ENCODE measurements at regions not wholly inside any gene's neighbourhood (a gene's known extent, or its start where the extent isn't known, plus 50 kb on each side); places are given as distances from the start of the nearest gene placed in this dataset.

DNA sequence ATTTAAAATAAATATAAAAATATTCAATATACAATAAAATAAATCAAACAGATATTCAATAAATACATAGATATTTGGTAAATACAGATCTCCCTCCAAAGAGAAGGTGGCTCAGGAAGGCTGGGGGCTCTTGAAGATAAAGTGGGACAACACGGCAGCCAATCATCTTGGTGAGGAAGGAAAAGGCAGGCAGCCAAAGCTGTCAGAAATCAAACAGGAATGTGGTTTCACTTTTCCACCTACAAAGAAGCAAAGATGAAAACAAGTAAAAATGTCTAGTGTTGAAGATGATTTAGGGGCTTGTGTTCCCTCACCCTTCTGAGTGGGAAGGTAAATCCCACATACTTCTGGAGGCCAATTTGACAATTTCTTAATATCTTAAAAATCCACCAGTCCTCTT, 85.7 kb downstream of the B3GNT2 start:
- no peak for DNase-seq
- Histone ChIP-seq H3K79me2 (ENCODE audit: low read depth) (no peaks in the 10 kb centered on the region), H3K4me1 (replicated peaks; ENCODE audit: insufficient read depth) (no peaks in the 10 kb centered on the region), H2AFZ (no peak overlapping the region), H3K4me2 (no peak overlapping the region), H3K27ac (no peak overlapping the region), H3K4me3 (no peak overlapping the region), H3K36me3 (ENCODE audit: low read depth) (no peaks in the 10 kb centered on the region), H3K9me2 (ENCODE audit: insufficient read depth) (no peaks in the 10 kb centered on the region), H3K9me3 (ENCODE audit: insufficient read depth, low read depth) (peaks cover 30% of the 10 kb centered on the region; the same call in 1 of the 2 replicates), H3F3A (ENCODE audit: insufficient read depth, low read depth) (no peaks in the 10 kb centered on the region), H4K20me1 (ENCODE audit: insufficient read depth) (no peaks in the 10 kb centered on the region), H3K27me3 (ENCODE audit: insufficient read depth, low read depth) (no peaks in the 10 kb centered on the region)
- intact Hi-C loops (cut with micrococcal nuclease; ENCODE audit: unreplicated experiment): no loop called here
- no TSS peak for BruUV-seq (replicated peaks)
- ChIA-PET POLR2A (ENCODE audit: unreplicated experiment) (no interaction called here), CTCF (no interaction called here)
- TF ChIP-seq EZH2 (IDR thresholded peaks at IDR 0.05; ENCODE audit: low read depth) (no peak), CTCF (conservative IDR thresholded peaks at IDR 0.05) (no peak)

DNA sequence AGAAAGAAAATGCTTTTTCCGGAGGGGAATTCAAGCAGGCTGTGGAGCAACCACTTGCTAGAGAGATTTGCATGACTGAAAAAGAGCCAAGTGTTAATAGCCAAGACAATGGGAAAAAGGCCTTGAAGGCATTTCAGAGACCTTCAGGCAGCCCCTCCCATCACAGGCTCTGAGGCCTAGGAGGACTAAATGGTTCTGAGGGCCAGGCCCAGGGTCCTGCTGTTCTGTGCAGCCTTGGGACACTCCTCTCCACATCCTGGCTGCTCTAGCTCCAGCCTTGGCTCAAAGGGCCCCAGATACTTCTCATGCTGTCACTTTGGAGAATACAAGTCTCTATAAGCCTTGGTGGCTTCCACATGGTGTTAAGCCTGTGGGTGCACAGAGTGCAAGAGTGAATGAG, 81.8 kb downstream of the B3GNT2 start:
- Histone ChIP-seq H3K4me3 (no peak overlapping the region), H3K27me3 (ENCODE audit: insufficient read depth, low read depth) (no peaks in the 10 kb centered on the region), H3K36me3 (ENCODE audit: low read depth) (no peaks in the 10 kb centered on the region), H3K4me2 (no peak overlapping the region), H2AFZ (no peak overlapping the region), H3K9me3 (ENCODE audit: insufficient read depth, low read depth) (peaks cover 5% of the 10 kb centered on the region; the same call in 1 of the 2 replicates), H3K79me2 (ENCODE audit: low read depth) (no peaks in the 10 kb centered on the region), H4K20me1 (ENCODE audit: insufficient read depth) (no peaks in the 10 kb centered on the region), H3F3A (ENCODE audit: insufficient read depth, low read depth) (no peaks in the 10 kb centered on the region), H3K27ac (no peak overlapping the region), H3K4me1 (replicated peaks; ENCODE audit: insufficient read depth) (no peaks in the 10 kb centered on the region), H3K9me2 (ENCODE audit: insufficient read depth) (no peaks in the 10 kb centered on the region)
- ChIA-PET CTCF (no interaction called here), POLR2A (ENCODE audit: unreplicated experiment) (interaction anchor here (0.7 kb wide), 1 partner anchor 26 kb away, joined by 4 read pairs; no protein-coding TSS in a partner anchor)
- TF ChIP-seq EZH2 (IDR thresholded peaks at IDR 0.05; ENCODE audit: low read depth): no peak
- TF ChIP-seq CTCF (conservative IDR thresholded peaks at IDR 0.05): no peak
- no peak for DNase-seq
- intact Hi-C loops (cut with micrococcal nuclease; ENCODE audit: unreplicated experiment): no loop called here
- no TSS peak for BruUV-seq (replicated peaks)

All from PC-9 (cell line).